ENCODE measurements at regions not wholly inside any gene's neighbourhood (a gene's known extent, or its start where the extent isn't known, plus 50 kb on each side); places are given as distances from the start of the nearest gene placed in this dataset.

DNA sequence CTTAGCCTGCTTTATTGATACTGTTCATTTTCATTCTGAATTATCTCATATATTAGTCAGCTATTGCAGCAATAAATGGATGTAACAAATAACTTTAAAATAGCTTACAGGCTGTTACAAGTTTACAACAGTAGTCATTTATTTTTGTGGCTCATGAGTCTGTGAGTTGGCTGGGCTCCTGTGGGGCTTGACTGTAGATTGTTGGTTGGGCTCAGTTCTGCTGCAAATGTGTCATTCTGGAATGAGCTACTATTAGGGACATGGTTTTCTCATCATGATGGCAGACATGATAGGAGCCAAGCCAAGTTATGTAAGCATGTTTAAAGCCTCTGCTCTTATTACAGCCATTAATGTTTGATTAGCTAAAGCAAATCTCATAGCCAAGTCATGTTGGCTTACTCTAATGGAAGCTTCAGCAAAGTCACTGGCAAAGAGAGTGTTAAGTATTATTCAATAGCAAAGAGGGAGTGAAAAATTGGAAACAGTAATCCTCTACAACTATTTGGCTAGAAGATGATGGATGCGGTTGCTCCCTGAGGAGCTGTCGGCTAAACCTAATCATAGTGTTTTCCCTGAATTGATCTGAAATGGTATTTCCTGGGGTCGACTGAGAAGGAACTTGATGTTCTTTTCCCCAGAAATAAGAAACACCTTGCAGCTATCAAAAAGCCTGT, 391.3 kb downstream of the TDRD3 start:
- no peak for TF ChIP-seq POLR2A (IDR thresholded peaks at IDR 0.05; ENCODE audit: low read depth, low read length)
- TF ChIP-seq TCF12 (IDR thresholded peaks at IDR 0.05; ENCODE audit: low read depth, low read length), result no peak
- TF ChIP-seq SMC3 (IDR thresholded peaks at IDR 0.05; ENCODE audit: borderline replicate concordance, low read length), result no peak
- TF ChIP-seq CTCF (IDR thresholded peaks at IDR 0.05 in 2 of 3, conservative IDR thresholded peaks at IDR 0.05 in 1 of 3; ENCODE audit: control insufficient read depth in 2 of 3, extremely low read depth in 1 of 3, insufficient read depth in 1 of 3, low read depth in 3 of 3, low read length in 3 of 3), result no peak

Measured in GM12878 (cell line).